Breast epithelium (tissue), 4 donors: ENCODE measurements at regions not wholly inside any gene's neighbourhood (a gene's known extent, or its start where the extent isn't known, plus 50 kb on each side); places are given as distances from the start of the nearest gene placed in this dataset.

Experiments
- DNase-seq, 2 donors: peaks; one replicate each; pipeline ENCODE4 v3.0.0-alpha.2; 2019; ENCODE audit warnings: low spot score in 2 of 2
- H3K27ac ChIP-seq, 2 donors: fragments of 200-600 bp; sonication (generic) in 1 of 2; one replicate each; pipeline ENCODE4 v1.5.1; 2016 to 2019; ENCODE audit warnings: mild to moderate bottlenecking in 1 of 2
- H3K27me3 ChIP-seq, 2 donors: fragments of 200-600 bp; sonication (generic) in 1 of 2; one replicate each; pipeline versions ENCODE4 v1.5.1 to v1.6.0; 2017 to 2019; ENCODE audit warnings: control low read depth in 1 of 2, mild to moderate bottlenecking in 1 of 2
- H3K36me3 ChIP-seq: fragments of 200-600 bp; one replicate; pipeline ENCODE4 v1.5.1; 2019
- H3K4me1 ChIP-seq, 2 donors: fragments of 200-600 bp; sonication (generic); one replicate each; pipeline ENCODE4 v1.5.1; 2016 to 2019; ENCODE audit warnings: control low read depth in 1 of 2
- H3K4me3 ChIP-seq, 3 donors: fragments of 200-600 bp; sonication (generic); 1 replicate in 2 of 3; 2 replicates in 1 of 3; pipeline ENCODE4 v1.5.1; 2016 to 2019; ENCODE audit warnings: mild to moderate bottlenecking in 3 of 3, moderate library complexity in 2 of 3
- H3K9me3 ChIP-seq, 2 donors: fragments of 200-600 bp; sonication (generic) in 1 of 2; one replicate each; pipeline ENCODE4 v1.5.1; 2016 to 2019; ENCODE audit warnings: control low read depth in 1 of 2
- CTCF ChIP-seq, 3 donors: fragments of 450-650 bp; IDR thresholded peaks; one replicate each; pipeline ENCODE4 v1.5.1; 2016 to 2017; ENCODE audit warnings: antibody characterized with exemption in 3 of 3, mild to moderate bottlenecking in 3 of 3, moderate library complexity in 3 of 3
- POLR2A ChIP-seq: fragments of 450-650 bp; IDR thresholded peaks from one replicate; pipeline ENCODE4 v1.6.1; 2016; ENCODE audit warnings: antibody characterized with exemption, mild to moderate bottlenecking, moderate library complexity
- POLR2AphosphoS5 ChIP-seq, 3 donors: sonication (generic); formaldehyde crosslinking; IDR thresholded peaks; one replicate each; pipeline ENCODE4 v1.6.1; 2017; ENCODE audit warnings: antibody characterized with exemption in 3 of 3
- intact Hi-C: fragments of 100-400 bp; cut with DNase I; formaldehyde crosslinking; loops from one replicate; pipeline ENCODE4 v1.15.1; 2023; ENCODE audit warnings: low total_unique reads

GRCh38 chr1:232378266-232379062 is 251.5 kb downstream of the SIPA1L2 start:
- TF ChIP-seq CTCF (IDR thresholded peaks at IDR 0.05) (no peak), POLR2AphosphoS5 (IDR thresholded peaks at IDR 0.05) (no peak), POLR2A (no peak)
- H3K27ac ChIP-seq: peak overlapping the region; percentile 48 to 73
- H3K4me3 ChIP-seq: no peak overlapping the region
- H3K9me3 ChIP-seq: no peaks in the 10 kb centered on the region
- no peaks in the 10 kb centered on the region for H3K36me3 ChIP-seq
- peaks cover 0 to 11% of the 10 kb centered on the region in 2 donors for H3K4me1 ChIP-seq
- DNase-seq: peak in 1 of 2 donors; percentile 26
- intact Hi-C loops: no loop called here
- H3K27me3 ChIP-seq: no peaks in the 10 kb centered on the region

- H3K4me3 ChIP-seq: no peak overlapping the region
- TF ChIP-seq CTCF (IDR thresholded peaks at IDR 0.05) (no peak), POLR2AphosphoS5 (IDR thresholded peaks at IDR 0.05) (no peak), POLR2A (no peak)
- peaks cover 0 to 11% of the 10 kb centered on the region in 2 donors for H3K4me1 ChIP-seq
- DNase-seq: no peak
- no peaks in the 10 kb centered on the region for H3K9me3 ChIP-seq
- H3K36me3 ChIP-seq: no peaks in the 10 kb centered on the region
- no peaks in the 10 kb centered on the region for H3K27me3 ChIP-seq
- intact Hi-C loops: loop anchor here (1.0 kb wide), 1 partner anchor 8 kb away; no protein-coding TSS in a partner anchor
- H3K27ac ChIP-seq: no peak overlapping the region
Observed at GRCh38 chr1:232377494-232377770, 252.5 kb downstream of the SIPA1L2 start.

GRCh38 chr1:232376632-232377493 is 253.1 kb downstream of the SIPA1L2 start:
- peak overlapping the region in 1 of 2 donors; percentile 50 for H3K27ac ChIP-seq
- TF ChIP-seq POLR2A (no peak), POLR2AphosphoS5 (IDR thresholded peaks at IDR 0.05) (no peak)
- no peaks in the 10 kb centered on the region for H3K9me3 ChIP-seq
- no peak overlapping the region for H3K4me3 ChIP-seq
- no peak for DNase-seq
- no peaks in the 10 kb centered on the region for H3K27me3 ChIP-seq
- intact Hi-C loops: loop anchor here (1.0 kb wide), 1 partner anchor 8 kb away; no protein-coding TSS in a partner anchor
- no peaks in the 10 kb centered on the region for H3K36me3 ChIP-seq
- H3K4me1 ChIP-seq: peaks cover 0 to 11% of the 10 kb centered on the region in 2 donors

DNA sequence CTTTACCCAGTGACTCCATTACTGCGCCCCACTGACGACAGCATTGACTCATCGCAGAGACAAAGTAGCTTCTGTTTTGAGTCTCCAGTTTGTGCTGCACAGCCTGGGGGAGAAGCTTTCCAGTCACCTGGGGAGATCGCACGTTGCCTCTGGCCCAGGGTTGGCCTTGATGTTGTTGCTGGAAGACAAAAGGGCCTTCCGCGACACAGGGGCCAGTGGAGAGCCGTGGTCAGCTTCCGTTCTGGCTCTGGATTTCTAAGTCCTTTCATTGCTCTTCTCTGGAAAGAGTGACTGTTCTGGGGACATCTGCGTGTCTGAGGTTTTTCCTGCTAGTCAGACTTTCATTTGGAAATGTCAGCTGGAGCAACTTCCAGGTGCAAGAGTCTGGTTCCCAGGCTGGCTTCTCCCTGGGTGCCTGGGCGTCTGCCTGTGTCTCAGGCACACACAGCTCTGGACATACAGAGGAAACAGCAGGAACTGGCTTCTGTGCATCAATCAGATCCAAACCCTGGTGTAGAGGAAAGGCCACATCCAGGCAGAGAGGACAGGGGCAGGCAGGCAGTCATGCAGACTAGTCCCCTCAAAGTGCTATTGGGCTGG is 257.0 kb downstream of the SIPA1L2 start:
- no peak overlapping the region for H3K4me3 ChIP-seq
- no peak for TF ChIP-seq POLR2AphosphoS5 (IDR thresholded peaks at IDR 0.05)
- TF ChIP-seq POLR2A: no peak
- no peak for TF ChIP-seq CTCF (IDR thresholded peaks at IDR 0.05)
- no peaks in the 10 kb centered on the region for H3K9me3 ChIP-seq
- no peak for DNase-seq
- intact Hi-C loops: no loop called here
- H3K4me1 ChIP-seq: no peaks in the 10 kb centered on the region
- H3K27ac ChIP-seq: no peak overlapping the region
- H3K36me3 ChIP-seq: no peaks in the 10 kb centered on the region
- no peaks in the 10 kb centered on the region for H3K27me3 ChIP-seq

DNA sequence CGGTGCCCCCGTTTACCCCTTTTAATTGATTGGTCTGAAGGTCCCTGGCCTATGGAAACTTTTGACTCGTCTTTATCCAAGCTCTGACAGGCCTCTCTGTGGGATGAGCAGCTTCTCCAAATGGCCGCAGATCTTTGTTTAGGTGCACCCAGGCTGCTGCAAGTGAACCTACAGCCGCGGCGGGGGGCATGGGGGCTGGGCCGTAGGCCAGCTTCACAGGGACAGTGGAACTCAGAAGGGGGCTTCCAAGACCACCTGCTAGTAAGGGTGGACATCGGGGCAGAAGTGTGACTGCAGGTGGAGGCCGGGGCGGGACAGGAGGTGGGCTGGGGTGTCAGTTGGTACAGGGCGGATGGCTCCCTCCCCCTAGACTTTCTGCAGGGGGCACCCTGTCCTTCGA is 257.5 kb downstream of the SIPA1L2 start:
- no peak for TF ChIP-seq CTCF (IDR thresholded peaks at IDR 0.05)
- TF ChIP-seq POLR2A: no peak
- no peak for TF ChIP-seq POLR2AphosphoS5 (IDR thresholded peaks at IDR 0.05)
- no peak overlapping the region for H3K4me3 ChIP-seq
- no peak for DNase-seq
- H3K27me3 ChIP-seq: no peaks in the 10 kb centered on the region
- H3K27ac ChIP-seq: no peak overlapping the region
- H3K9me3 ChIP-seq: no peaks in the 10 kb centered on the region
- no peaks in the 10 kb centered on the region for H3K4me1 ChIP-seq
- intact Hi-C loops: no loop called here
- no peaks in the 10 kb centered on the region for H3K36me3 ChIP-seq
